NCI-H2196 (cell line): ENCODE measurements at regions not wholly inside any gene's neighbourhood (a gene's known extent, or its start where the extent isn't known, plus 50 kb on each side); places are given as distances from the start of the nearest gene placed in this dataset.

ENCODE experiments used
- DNase-seq: peaks from one replicate; lab custom pipeline; 2025; ENCODE audit not compliant: unreplicated experiment; lab: John Stamatoyannopoulos, UW

- no peak for DNase-seq
Measured at GRCh38 chr3:187822402-187822801, 77.1 kb upstream of the BCL6 start.

- no peak for DNase-seq
Measured at GRCh38 chr3:187823746-187824145, 78.5 kb upstream of the BCL6 start.

- peak; percentile 35 for DNase-seq
Measured at GRCh38 chr3:187827723-187828122, 82.5 kb upstream of the BCL6 start.

GRCh38 chr3:187828579-187829452 lies 83.5 kb upstream of the BCL6 start:
- no peak for DNase-seq

- DNase-seq: no peak
Measured at GRCh38 chr3:187830181-187830580, 84.9 kb upstream of the BCL6 start.

- no peak for DNase-seq
Measured at GRCh38 chr3:187831125-187832051, 86.1 kb upstream of the BCL6 start.

- DNase-seq: no peak
Measured at GRCh38 chr3:187832202-187832601, 86.9 kb upstream of the BCL6 start.

- no peak for DNase-seq
Measured at GRCh38 chr3:187833375-187833774, 88.1 kb upstream of the BCL6 start.

GRCh38 chr3:187833799-187834578 lies 88.7 kb upstream of the BCL6 start:
- DNase-seq: no peak

- DNase-seq: no peak
Measured at GRCh38 chr3:187836823-187837770, 91.8 kb upstream of the BCL6 start.

- no peak for DNase-seq
Measured at GRCh38 chr3:187838016-187838540, 92.8 kb upstream of the BCL6 start.

GRCh38 chr3:187839422-187839821 lies 94.2 kb upstream of the BCL6 start:
- DNase-seq: no peak

GRCh38 chr3:187840856-187841255 lies 95.6 kb upstream of the BCL6 start:
- DNase-seq: no peak

- DNase-seq: no peak
Measured at GRCh38 chr3:187841560-187841959, 96.3 kb upstream of the BCL6 start.

- DNase-seq: no peak
Measured at GRCh38 chr3:187843654-187844053, 98.4 kb upstream of the BCL6 start.

GRCh38 chr3:187844708-187845107 lies 99.4 kb upstream of the BCL6 start:
- DNase-seq: no peak

- no peak for DNase-seq
Measured at GRCh38 chr3:187845826-187846225, 100.6 kb upstream of the BCL6 start.

GRCh38 chr3:187848401-187848800 lies 103.1 kb upstream of the BCL6 start:
- DNase-seq: no peak

GRCh38 chr3:187849016-187849654 lies 103.9 kb upstream of the BCL6 start:
- no peak for DNase-seq
